A673 (cell line): ENCODE measurements at regions not wholly inside any gene's neighbourhood (a gene's known extent, or its start where the extent isn't known, plus 50 kb on each side); places are given as distances from the start of the nearest gene placed in this dataset.

ENCODE experiments used
- CTCF ChIP-seq: fragments of 300-800, 200-600 bp; sonication (generic); conservative IDR thresholded peaks from 2 replicates; pipeline ENCODE4 v1.5.1; 2017; ENCODE audit warnings: low read depth, mild to moderate bottlenecking, antibody characterized with exemption, low read length, moderate library complexity, mixed read lengths
- EZH2 ChIP-seq: fragments of 200-600 bp; sonication (generic); IDR thresholded peaks from 2 replicates; pipeline ENCODE4 v1.6.1; 2017; ENCODE audit warnings: borderline replicate concordance, low read depth, mild to moderate bottlenecking, mixed read lengths, antibody characterized with exemption, low read length; ENCODE audit not compliant: poor library complexity, severe bottlenecking

GRCh38 chr14:81936902-81937301 is 403.2 kb upstream of the SEL1L start:
- TF ChIP-seq CTCF = no peak
- TF ChIP-seq EZH2 = no peak
